ENCODE measurements at regions not wholly inside any gene's neighbourhood (a gene's known extent, or its start where the extent isn't known, plus 50 kb on each side); places are given as distances from the start of the nearest gene placed in this dataset.

DNA sequence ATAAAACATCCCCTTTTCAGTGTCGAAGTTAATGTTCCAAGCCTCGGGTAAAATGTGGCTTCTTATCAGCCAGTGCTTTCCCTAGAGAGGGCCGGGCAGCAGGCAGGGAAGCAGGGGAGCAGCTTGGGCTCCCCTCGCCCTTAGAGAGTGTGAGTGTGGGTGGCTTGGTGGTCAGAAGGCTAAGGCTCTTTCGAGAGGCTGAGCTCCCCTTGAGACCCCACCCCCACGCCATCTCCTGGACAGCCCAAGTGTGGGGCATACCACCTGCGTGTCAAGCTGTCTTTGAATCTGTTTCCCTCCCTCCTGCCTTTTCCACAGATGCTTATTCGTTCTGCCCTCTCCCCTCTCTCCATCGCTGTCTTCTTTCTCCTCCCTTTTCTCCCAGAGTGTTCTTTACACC lies 95.1 kb upstream of the FOXP4 start:
- DNase-seq (ENCODE audit: low read depth in 2 of 2) = no peak

DNA sequence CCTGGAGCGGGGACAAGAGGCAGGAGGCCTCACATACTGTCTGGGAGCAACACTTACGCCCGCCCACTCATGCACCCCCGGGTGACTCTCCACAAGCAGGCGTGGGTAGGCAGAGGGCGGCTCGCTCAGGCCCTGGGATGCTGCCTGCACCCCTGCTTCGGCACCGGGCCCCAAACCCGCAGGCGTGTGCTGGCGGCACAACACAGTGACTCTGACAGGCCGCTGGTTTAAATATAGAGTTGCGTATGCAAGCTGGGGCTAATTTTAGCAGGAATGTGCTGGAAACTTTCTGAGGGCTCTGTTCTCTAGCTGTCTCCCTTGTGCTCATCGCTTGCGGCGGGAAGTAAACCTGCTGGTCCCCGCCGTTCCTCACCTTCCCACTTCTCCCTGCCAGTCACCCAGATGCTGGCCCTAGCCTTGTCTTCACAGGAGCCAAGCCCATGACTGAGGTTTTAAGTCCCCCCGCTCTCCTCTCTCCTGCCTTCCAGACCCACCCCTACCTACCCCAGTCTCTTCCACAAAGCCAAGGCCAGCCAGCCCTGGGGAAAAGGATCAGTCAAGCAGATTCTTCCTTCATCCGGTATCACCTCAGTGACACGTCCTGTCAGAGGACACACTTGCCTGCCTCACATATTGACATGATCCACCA lies 94.5 kb upstream of the FOXP4 start:
- DNase-seq (ENCODE audit: low read depth in 2 of 2) = no peak

DNA sequence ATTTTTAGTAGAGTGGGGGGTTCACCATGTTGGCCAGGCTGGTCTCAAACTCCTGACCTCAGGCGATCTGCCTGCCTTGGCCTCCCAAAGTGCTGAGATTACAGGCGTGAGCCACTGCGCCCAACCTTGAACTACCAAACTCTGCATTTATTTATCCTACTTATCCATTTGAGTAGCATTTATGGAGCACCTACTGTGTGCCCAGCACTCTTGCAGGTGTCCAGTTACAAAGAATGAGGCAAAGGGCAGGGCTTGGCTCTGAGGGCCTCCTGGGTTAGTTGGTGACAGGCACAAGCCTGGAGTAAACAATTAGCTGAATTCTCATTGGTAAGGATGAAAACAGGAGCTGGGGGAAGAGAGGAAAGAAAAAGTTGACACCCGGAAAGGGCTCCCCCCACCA lies 93.4 kb upstream of the FOXP4 start:
- DNase-seq (ENCODE audit: low read depth in 2 of 2) = no peak

GRCh38 chr6:41453244-41453643 lies 92.9 kb upstream of the FOXP4 start:
- no peak for DNase-seq (ENCODE audit: low read depth in 2 of 2)

DNA sequence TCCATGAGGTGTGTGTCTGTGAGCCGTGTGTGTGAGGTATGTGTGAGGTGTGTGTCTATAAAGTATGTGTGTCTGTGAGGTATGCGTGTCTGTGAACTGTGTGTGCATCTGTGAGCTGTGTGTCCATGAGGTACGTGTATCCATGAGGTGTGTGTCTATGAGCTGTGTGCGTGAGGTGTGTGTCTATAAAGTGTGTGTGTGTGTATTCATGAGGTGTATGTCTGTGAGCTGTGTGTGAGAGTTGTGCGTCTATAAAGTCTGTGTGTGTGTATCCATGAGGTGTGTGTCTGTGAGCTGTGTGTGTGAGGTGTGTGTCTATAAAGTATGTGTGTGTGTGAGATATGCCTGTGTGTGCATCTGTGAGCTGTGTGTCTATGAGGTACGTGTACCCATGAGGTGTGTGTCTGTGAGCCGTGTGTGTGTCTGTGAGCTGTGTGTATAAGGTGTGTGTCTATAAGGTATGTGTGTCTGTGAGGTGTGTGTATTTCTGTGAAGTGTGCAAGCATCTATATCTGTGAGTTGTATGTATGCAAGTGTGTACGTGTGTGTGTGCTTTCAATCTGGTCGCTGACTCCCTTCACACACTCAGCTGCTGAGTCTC lies 91.9 kb upstream of the FOXP4 start:
- DNase-seq (ENCODE audit: low read depth in 2 of 2) = no peak

- no peak for DNase-seq (ENCODE audit: low read depth in 2 of 2)
Observed at GRCh38 chr6:41455410-41455809, 90.8 kb upstream of the FOXP4 start.

DNA sequence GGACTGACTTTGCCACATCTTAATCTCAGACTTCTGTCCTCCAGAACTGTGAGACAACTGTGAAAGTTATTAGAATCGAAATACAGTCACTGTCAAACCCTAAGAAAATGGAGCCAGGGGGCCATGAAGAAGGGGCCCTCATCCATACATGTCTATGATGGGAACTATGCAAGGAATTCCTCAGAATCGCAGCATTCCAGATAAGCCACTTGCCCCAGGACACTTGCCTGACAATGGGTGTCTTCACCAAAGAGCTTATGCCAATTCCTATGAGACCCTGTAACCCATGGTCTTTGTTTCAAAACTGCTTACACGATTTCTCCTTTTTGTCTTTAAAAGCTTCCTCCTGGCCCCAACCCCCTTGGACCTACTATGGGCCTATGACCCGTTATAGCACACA lies 90.4 kb upstream of the FOXP4 start:
- no peak for DNase-seq (ENCODE audit: low read depth in 2 of 2)

GRCh38 chr6:41457303-41457670 lies 88.9 kb upstream of the FOXP4 start:
- DNase-seq (ENCODE audit: low read depth in 2 of 2) = no peak

GRCh38 chr6:41459738-41460137 lies 86.4 kb upstream of the FOXP4 start:
- no peak for DNase-seq (ENCODE audit: low read depth in 2 of 2)

DNA sequence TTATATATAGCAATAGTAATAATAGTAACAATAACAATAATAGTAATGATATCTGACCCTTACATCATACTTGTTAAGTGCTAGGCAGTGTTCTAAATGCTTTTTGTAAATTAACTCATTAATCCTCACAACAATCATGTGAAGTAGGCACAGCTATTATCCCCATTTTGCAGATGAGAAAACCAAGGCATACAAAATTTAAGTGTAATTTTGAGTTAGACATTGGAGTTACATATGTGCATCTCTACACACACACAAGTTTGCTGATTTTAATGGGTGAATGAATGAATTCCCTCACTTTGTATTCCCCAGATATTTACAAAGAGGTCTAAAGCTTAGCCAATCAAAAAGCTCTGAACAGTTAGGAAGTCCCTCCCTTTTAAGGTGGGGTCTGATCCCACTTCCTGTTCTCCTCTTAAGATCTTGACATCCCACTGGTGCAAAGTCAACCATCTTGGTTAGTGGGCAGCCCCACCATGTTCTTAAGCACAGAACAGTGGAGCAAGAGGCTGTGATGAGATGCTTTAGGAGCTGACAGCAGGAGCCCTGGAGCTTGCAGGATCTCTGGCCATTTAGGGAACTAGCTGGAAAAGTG lies 85.3 kb upstream of the FOXP4 start:
- DNase-seq (ENCODE audit: low read depth in 2 of 2) = no peak

- DNase-seq (ENCODE audit: low read depth in 2 of 2) = no peak
Observed at GRCh38 chr6:41462033-41462432, 84.1 kb upstream of the FOXP4 start.

DNA sequence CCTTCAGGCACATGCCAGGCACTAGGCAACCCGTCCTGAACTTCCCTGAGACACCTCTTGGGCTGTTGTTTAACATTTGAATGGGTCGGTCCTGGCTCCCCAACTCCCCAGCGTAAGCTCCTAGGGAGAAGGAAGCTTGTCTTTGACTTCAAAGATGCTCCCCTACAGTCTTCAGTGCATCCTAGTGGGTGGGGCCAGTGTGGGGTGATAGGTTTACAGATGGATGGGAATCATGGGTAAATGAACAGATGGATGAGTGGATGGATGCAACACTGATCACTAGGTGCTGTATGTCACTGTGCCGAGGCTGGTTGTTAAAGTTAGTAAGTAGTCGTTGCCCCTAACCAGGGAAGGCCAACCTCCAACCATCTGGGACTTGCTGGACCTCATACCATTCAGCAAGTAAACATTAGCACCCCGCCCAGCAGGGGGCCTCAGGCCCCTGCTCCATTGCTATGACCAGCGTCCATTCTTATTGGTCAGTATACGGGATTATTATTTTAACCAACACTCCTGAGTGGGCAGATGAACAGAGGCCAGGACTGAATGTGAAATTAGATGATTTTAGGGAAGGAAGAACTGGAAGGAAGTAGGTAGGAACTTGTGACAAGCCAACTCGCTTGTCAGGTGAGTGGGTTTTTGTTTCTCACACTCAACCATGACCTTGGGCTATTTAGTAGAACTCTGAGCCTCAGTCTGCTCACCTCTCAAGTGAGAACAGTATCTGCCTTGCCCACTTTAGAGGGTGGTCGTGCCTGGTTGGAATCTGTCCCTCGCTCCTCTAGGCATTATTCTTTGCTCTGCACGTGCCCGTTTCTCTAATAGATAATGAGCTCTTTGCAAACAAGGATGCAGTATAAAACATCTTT lies 82.9 kb upstream of the FOXP4 start:
- no peak for DNase-seq (ENCODE audit: low read depth in 2 of 2)

DNA sequence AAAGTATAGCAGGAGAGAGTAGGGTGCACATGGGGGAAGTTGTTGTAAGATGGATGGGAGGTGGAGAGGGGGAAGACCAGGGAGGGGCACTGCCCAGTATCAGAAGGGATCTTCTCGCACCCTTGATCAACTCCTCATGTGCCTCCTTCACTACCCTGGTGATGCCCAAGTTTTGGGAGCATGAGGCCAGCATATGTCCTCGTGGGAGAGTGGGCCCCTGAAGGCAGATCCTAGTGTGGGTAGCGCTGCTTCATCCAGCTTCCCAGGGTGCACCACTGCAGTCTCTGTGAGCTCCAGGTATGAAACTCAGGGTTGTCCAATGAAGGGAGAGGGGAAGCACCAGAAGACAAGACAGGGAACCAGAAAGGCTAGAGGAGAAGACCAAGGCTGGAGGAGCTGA lies 82.2 kb upstream of the FOXP4 start:
- DNase-seq (ENCODE audit: low read depth in 2 of 2) = no peak

DNA sequence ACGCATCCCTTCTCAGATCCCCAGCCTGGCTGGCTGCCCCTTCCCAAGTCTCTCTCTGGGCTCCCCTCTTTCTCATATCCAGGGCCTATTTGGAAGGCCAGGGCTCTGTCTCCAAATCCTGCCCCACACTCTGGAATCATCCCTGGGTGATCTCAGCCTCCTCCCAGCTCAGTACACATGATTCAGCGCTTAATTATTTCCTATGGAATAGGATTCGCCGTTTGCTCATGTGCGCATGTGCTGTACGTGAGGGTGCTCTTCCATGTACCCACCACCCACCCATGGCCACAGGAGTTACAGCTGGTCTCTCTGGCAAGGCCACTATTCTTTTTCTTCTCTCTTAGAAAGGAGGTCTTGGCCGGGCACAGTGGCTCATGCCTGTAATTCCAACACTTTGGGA lies 81.7 kb upstream of the FOXP4 start:
- DNase-seq (ENCODE audit: low read depth in 2 of 2) = peak in 1 of 2 experiments; percentile 34

DNA sequence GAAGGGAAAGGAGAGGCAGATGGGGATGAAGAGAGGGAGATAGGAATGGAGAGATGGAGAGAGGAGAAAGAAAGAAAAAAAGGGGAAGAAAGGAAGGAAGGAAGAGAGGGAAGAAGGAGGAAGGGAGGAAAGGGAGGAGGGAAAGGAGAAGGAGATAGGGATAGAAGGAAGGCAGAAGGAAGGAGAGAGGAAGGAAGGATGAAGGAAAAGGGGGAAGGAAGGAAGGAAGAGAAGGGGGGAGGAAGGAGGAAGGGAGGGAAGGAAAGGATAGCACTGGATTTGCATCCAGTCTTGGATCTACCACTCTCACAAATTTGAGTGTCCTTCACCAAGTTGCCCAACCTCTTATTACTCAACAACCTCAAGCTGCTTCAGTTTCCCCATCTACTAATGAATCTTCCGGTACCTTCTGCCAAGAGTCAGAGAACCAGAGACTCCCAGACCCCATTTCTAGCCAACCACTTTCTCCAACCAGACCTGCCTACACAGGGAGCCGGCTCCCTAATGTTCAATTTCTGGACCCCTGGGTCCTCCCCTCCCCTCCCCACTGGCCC lies 79.7 kb upstream of the FOXP4 start:
- DNase-seq (ENCODE audit: low read depth in 2 of 2) = no peak

DNA sequence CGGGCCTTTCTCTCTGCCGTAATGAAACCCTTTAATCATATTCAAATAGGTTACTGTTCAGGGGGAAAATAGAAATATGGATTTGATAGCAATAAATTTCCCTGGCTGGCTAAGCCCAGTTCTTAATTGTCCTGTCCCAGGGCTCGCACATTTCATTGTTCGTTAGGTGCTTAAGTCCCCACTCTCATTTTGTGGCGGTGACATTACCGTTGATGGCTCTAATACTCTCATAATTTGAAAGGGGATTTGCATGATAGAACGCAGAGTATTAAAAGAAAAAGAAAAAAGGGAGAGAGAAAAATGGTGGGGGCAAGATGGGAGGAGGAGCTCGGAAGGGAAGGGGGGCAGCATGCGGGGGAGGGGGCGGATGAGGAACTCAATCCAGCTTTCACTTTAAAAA lies 79.1 kb upstream of the FOXP4 start:
- no peak for DNase-seq (ENCODE audit: low read depth in 2 of 2)

GRCh38 chr6:41467627-41468404 lies 78.4 kb upstream of the FOXP4 start:
- no peak for DNase-seq (ENCODE audit: low read depth in 2 of 2)

GRCh38 chr6:41469156-41470028 lies 76.8 kb upstream of the FOXP4 start:
- no peak for DNase-seq (ENCODE audit: low read depth in 2 of 2)

GRCh38 chr6:41470029-41470330 lies 76.2 kb upstream of the FOXP4 start:
- DNase-seq (ENCODE audit: low read depth in 2 of 2) = no peak

DNA sequence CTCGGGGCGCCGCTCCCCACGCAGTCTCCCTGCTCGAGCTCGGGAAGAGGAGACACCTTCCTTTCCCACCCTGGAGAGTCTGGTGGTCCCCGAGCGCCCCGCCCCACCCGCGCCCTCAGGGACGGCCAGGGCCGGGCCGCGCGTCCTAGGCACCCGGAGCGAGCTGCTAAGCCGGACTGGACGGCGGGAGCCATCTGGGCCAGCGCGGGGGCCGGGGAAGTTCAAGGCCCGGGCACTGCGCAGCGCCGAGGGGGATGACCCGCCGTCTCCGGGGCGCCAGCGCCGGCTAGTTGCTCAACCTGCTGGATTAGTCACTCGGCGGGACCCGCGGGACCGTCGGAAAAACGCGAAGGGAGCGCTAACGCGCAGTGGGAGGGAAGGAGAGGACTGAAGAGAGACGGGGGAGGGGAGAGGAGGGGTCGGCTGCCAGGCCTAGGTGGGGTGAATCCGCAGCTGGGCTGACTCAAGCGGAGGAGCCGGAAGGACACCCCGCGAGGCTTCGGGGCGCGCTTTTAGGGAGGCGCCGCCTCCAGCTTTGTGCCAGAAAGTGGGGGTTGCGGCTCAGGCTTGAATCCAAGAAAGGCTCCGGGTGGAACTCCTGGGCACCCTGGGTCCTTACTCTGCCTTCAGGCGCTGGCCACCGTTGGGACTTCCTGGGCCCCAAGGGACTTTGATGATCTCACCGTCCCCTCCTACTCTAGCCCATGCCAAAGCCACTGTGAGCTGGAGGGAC lies 75.7 kb upstream of the FOXP4 start:
- no peak for DNase-seq (ENCODE audit: low read depth in 2 of 2)
